Activated CD8-positive, alpha-beta memory T cell treated with anti-CD3 and anti-CD28 coated beads, Interleukin-2, amount 50 U/mL, for 1 hour (primary cell): ENCODE measurements at regions not wholly inside any gene's neighbourhood (a gene's known extent, or its start where the extent isn't known, plus 50 kb on each side); places are given as distances from the start of the nearest gene placed in this dataset.
"Not testable (repeated sequence)": the region's sequence is repeated elsewhere in the genome, so short reads cannot be mapped to it uniquely, and the experiment has no call there.

Experiments used
- DNase-seq: peaks from one replicate; pipeline ENCODE4 v3.0.0-alpha.2; 2020; ENCODE audit errors: extremely low read depth

GRCh38 chr12:107144441-107144840, 51.1 kb upstream of the CRY1 start:
- DNase-seq, result no peak

GRCh38 chr12:107144990-107145389, 51.6 kb upstream of the CRY1 start:
- no peak for DNase-seq

GRCh38 chr12:107145397-107145796, 52.0 kb upstream of the CRY1 start:
- DNase-seq, result no peak

GRCh38 chr12:107148107-107148506, 54.8 kb upstream of the CRY1 start:
- DNase-seq, result no peak

GRCh38 chr12:107152315-107152714, 59.0 kb upstream of the CRY1 start:
- no peak for DNase-seq

- no peak for DNase-seq
Measured at GRCh38 chr12:107159384-107159900, 66.1 kb upstream of the CRY1 start.

- DNase-seq, result no peak
Measured at GRCh38 chr12:107163413-107163812, 70.1 kb upstream of the CRY1 start.

GRCh38 chr12:107164392-107164791, 71.0 kb upstream of the CRY1 start:
- DNase-seq, result no peak

- DNase-seq, result no peak
Measured at GRCh38 chr12:107165581-107165980, 72.2 kb upstream of the CRY1 start.

GRCh38 chr12:107167756-107168155, 74.4 kb upstream of the CRY1 start:
- no peak for DNase-seq

- DNase-seq, result no peak
Measured at GRCh38 chr12:107169200-107169599, 75.9 kb upstream of the CRY1 start.

GRCh38 chr12:107178776-107179175, 85.4 kb upstream of the CRY1 start:
- DNase-seq, result no peak

GRCh38 chr12:107179871-107180270, 86.5 kb upstream of the CRY1 start:
- DNase-seq, result no peak

GRCh38 chr12:107180272-107180671, 86.9 kb upstream of the CRY1 start:
- no peak for DNase-seq

GRCh38 chr12:107184359-107184930, 91.1 kb upstream of the CRY1 start:
- DNase-seq, result no peak

GRCh38 chr12:107196681-107197080, 103.3 kb upstream of the CRY1 start:
- no peak for DNase-seq

- DNase-seq, result no peak
Measured at GRCh38 chr12:107200394-107200793, 107.0 kb upstream of the CRY1 start.

GRCh38 chr12:107207931-107208525, 114.7 kb upstream of the CRY1 start:
- no peak for DNase-seq

- DNase-seq, result not testable (repeated sequence)
Measured at GRCh38 chr12:107209700-107210099, 116.4 kb upstream of the CRY1 start.

- DNase-seq, result not testable (repeated sequence)
Measured at GRCh38 chr12:107214373-107214773, 121.0 kb upstream of the CRY1 start.

- not testable (repeated sequence) for DNase-seq
Measured at GRCh38 chr12:107216411-107216810, 123.1 kb upstream of the CRY1 start.

- DNase-seq, result no peak
Measured at GRCh38 chr12:107219301-107219700, 126.0 kb upstream of the CRY1 start.

- no peak for DNase-seq
Measured at GRCh38 chr12:107221913-107222312, 128.6 kb upstream of the CRY1 start.

- DNase-seq, result no peak
Measured at GRCh38 chr12:107223821-107224220, 130.5 kb upstream of the CRY1 start.
